ENCODE measurements at regions not wholly inside any gene's neighbourhood (a gene's known extent, or its start where the extent isn't known, plus 50 kb on each side); places are given as distances from the start of the nearest gene placed in this dataset.
"Not testable (repeated sequence)": the region's sequence is repeated elsewhere in the genome, so short reads cannot be mapped to it uniquely, and the experiment has no call there.

GRCh38 chrX:107296184-107296583, 89.8 kb downstream of the DNAAF6 start:
- DNase-seq, result not testable (repeated sequence)

- no peak for DNase-seq
These were observed 91.9 kb downstream of the DNAAF6 start for GRCh38 chrX:107298276-107298675.

DNA sequence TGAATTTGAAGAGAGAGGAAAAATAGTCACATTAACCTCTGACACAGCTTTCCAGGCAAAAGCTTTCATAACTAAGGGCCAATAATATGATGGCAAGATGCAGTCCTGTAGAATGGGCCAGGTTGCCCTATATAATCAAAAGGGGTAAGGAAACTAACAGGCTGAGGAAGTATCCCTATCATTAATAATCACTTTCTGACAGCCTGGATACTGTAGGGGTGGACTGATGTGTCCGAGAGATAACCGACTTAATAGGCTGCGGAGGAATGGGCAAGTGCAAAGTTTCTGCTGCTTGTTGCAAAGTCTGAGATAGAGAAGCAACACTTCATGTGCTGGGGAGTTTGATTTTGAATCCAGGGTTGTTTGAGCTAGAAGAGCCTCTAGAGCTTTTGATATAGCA, 94.8 kb downstream of the DNAAF6 start:
- DNase-seq, result no peak

GRCh38 chrX:107304141-107304540, 97.7 kb downstream of the DNAAF6 start:
- no peak for DNase-seq

DNA sequence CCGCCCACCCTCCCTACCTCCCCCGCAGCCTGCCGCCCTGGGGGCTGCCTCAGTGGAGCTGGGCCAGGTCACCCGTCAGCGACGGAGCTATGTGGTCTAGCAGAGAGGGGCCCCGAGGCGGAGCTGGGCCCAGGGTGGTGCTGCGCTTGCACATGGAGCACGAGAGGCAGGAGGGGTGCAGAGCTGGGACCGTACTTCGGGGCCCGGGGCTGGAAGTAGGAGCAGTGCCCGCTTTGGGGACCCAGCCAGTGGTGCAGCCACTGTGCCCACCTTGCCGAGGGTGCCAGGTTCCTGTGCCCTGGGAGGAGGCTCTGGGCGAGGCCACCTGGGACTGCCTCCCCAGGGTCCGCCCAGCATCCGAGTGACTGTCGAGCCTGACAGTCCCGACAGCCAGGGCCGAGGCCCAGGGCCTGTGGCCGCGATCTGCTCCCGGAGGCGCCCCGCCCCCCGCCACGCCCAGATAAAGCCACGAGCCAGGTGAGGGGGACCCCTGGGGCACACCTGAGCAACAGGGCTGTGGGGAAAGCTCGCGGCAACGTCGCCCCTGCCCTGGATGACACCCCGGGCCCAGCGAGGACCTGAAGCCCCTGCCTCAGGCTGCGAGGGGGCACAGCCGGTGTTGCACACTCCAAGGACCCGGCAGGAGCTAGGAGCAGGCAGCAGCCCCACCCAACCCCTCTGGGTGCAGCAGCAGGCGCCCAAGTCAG, 117.5 kb downstream of the DNAAF6 start:
- DNase-seq, result no peak

DNA sequence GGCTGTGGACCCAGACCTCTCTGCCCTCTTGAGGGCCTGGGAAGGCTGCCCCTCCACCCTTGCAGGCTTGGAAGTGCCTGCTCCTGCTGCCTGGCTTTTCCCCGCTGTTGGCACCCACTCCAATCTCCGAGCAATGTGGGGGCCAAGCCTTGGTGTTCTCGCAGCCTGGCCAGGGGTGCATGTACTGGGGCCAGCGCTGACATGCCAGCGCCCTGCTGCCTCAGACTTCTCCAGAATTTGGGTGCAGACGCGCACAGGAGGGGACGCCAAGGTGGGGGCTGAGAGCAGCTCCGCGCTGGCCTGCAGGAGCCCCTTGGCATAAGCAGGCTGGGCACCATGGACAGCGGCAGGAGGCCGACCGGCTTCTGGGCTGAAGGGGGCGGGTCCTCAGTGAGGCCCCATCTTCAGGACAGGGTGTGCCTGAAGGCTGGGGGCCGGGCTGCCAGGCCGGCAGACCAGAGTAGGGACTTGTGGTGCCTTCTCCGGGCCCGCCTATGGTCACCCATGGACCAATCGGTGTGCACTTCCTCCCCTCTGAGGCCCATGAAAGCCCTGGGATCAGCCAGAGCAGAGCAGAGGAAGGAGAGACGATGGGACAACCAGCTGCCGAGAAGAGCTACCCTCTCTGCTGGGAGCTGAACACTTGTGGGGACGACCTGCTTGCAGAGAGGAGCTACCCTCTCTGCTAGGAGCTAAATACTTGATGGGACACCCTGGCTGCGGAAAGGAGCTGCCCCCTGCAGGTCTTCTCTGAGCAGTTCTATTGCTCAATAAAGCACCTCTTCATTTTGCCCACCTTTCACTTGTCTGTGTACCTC, 118.3 kb downstream of the DNAAF6 start:
- peak; percentile 0 to 11 for DNase-seq

- no peak for DNase-seq
These were observed 119.1 kb downstream of the DNAAF6 start for GRCh38 chrX:107325467-107325866.

- no peak for DNase-seq
These were observed 101.4 kb upstream of the FRMPD3 start for GRCh38 chrX:107348051-107348450.

DNA sequence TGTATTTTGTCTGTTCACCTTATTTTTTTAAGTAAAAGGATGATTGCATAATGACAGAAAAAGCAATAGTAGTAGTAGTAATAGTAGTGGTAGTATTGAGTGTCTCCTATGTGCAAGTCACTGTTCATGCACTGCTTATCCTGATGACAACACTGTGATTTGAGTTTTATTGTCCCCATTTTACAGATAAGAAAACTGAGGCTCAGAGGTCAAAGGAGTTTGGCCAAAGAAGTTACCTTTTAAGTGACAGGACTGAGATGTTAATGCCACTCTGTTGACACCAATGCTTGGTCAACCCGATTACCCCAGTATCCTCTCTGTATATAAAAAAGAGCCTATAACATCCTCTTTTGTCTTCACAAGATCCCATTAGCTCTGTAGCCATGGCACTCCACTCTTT, 100.5 kb upstream of the FRMPD3 start:
- DNase-seq, result no peak

DNA sequence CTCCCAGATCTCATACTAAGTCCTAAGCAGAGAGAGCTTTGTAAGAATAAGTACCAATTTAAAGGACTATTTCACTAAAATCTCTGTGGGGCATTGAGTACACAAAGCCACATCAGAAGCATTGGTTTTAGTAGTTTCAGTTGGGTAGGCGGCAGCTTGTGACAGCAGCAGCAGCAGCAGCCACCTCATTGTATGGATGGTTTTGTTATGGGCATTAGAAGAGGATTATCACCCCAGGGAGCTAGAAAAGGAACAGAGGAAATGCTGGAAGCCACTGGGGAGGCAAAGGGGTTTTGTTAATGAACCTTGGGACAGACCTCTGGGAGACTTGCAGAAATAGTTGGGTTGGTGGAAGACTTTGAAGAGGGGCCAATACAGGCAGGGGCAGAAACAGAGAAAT, 93.9 kb upstream of the FRMPD3 start:
- no peak for DNase-seq

- DNase-seq, result no peak
These were observed 88.6 kb upstream of the FRMPD3 start for GRCh38 chrX:107360788-107361360.

- DNase-seq, result not testable (repeated sequence)
These were observed 79.3 kb upstream of the FRMPD3 start for GRCh38 chrX:107370185-107370584.

GRCh38 chrX:107374132-107374531, 75.3 kb upstream of the FRMPD3 start:
- no peak for DNase-seq

DNA sequence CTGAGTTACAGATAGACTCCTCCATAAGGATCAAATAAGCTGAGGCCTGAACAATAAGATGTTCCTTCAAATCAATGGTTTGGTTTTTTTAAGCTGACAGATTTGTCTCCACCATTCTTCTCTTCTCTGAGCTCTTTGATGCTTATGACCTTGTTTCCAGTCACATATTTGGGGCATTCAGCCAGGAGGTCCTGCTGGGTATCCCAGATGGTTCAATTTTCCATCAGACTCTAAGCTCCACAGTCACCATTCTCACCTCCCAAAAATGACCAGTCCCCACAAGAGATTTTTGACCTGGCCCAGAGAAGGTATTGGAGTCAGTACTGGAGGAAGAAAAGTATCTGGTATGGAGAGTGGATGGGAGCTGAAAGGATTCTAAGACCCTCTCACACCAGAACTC, 74.6 kb upstream of the FRMPD3 start:
- no peak for DNase-seq

DNA sequence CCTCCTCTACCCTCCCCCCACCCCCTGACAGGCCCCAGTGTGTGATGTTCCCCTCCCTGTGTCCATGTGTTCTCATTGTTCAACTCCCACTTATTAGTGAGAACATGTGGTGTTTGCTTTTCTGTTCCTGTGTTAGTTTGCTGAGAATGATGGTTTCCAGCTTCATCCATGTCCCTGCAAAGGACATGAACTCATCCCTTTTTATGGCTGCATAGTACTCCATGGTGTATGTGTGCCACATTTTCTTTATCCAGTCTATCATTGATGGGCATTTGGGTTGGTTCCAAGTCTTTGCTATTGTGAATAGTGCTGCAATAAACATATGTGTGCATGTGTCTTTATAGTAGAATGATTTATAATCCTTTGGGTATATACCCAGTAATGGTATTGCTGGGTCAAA, 73.3 kb upstream of the FRMPD3 start:
- DNase-seq, result not testable (repeated sequence)

DNA sequence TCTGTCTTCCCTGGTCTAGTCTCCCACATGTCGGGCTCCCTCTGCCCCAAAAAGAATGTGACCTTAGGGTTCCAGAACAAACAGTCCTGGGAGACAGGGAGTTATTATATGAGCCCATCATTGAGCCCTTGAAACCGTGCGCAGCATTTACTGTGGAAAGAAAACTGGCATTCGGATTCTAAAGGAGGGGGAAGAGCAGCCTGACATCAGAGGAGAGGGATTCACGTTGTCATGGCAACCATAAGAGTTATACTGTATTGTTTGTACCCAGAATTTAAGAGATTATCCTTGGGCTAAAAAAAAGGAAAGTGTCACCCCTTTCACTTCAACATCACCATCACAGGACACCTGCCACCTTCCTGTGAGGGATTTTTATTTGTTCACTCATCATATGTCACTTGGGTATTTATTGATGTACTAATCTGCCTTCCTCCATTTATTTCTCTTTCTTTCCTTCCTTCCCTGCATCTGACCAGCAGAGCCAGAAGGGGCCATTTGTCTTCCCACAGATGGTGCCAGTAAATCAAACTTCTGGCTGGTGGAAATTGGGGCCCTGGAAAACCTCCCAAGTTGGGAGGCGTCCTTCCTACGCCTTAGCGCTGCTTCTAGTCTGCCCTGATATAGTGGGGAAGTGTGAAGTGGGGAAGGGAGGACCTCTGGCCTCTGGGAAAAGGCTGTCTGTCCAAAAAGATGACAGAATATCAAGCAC, 64.9 kb upstream of the FRMPD3 start:
- no peak for DNase-seq

- no peak for DNase-seq
These were observed 59.7 kb upstream of the FRMPD3 start for GRCh38 chrX:107389726-107390125.

DNA sequence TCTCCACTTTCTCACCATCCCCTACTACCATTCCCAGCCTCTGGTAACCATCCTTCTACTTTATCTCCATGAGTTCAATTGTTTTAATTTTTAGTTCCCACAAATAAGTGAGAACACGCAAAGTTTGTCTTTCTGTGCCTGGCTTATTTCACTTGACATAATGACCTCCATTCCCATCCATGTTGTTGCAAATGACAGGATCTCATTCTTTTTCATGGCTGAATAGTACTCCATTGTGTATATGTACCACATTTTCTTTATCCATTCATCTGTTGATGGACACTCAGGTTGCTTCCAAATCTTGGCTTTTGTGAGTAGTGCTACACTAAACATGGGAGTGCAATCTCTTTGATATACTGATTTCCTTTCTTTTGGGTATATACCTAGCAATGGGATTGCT, 55.8 kb upstream of the FRMPD3 start:
- not testable (repeated sequence) for DNase-seq

- no peak for DNase-seq
These were observed 53.2 kb upstream of the FRMPD3 start for GRCh38 chrX:107396235-107396634.

DNA sequence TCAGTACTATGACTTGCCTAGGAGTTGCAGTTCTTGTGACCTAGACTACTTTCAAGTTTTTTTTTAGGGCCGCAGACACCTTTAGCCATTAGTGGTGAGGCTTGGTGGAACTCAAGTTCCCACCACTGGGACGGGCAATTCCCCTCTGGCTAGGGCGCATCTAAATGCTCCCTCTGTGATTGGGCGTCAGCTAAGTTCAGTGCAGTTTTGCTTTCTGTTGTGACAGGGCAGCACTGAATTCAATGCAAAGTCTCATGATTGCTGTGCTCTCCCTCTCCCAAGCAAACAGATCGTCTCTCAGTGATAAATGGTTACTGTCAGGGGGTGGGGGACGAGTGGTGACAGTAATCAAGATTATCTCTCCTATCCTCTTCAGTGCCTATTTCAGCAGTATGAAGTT, 52.7 kb upstream of the FRMPD3 start:
- no peak for DNase-seq

GRCh38 chrX:107398115-107398514, 51.3 kb upstream of the FRMPD3 start:
- DNase-seq, result no peak

Data from stimulated activated CD4-positive, alpha-beta T cell treated with anti-CD3 and anti-CD28 coated beads, Interleukin-2, amount 100 ng/mL, for 48 hours (primary cell).